NCI-H524 (cell line): ENCODE measurements at regions not wholly inside any gene's neighbourhood (a gene's known extent, or its start where the extent isn't known, plus 50 kb on each side); places are given as distances from the start of the nearest gene placed in this dataset.

Experiments
- DNase-seq, 2 experiments: peaks; one replicate each; lab custom pipeline; 2025; lab: John Stamatoyannopoulos, UW

GRCh38 chr22:48882636-48883200, 945.0 kb downstream of the BRD1 start:
- DNase-seq: no peak

DNA sequence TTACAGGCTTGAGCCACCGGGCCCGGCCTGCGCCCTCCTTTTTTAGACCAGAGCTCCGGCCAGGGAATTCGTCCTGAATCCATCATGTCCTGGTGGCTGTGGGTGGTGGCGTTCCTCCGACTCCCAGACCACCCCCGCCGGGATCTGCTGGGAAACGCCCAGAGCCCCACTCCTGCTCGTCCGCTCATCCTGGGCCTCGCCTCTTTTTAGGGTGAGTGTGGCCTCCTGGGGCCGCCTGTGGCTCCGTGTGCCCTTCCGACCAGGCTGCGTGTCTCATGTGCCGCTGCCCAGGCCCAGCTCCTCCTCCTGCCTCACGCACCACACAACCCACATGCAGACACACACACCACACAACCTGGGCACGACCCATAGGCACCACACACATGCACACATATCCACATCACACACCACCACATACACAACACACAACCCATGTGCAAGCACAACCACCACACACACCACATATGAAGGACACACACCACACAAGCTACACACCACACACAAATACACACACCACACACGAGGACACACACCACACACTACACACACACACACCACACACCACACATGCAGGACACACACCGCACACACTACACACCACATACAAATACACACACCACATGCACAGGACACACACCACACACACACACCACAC, 946.2 kb downstream of the BRD1 start:
- DNase-seq: no peak

GRCh38 chr22:48880749-48881148, 946.9 kb downstream of the BRD1 start:
- no peak for DNase-seq

GRCh38 chr22:48876951-48877350, 950.7 kb downstream of the BRD1 start:
- no peak for DNase-seq

DNA sequence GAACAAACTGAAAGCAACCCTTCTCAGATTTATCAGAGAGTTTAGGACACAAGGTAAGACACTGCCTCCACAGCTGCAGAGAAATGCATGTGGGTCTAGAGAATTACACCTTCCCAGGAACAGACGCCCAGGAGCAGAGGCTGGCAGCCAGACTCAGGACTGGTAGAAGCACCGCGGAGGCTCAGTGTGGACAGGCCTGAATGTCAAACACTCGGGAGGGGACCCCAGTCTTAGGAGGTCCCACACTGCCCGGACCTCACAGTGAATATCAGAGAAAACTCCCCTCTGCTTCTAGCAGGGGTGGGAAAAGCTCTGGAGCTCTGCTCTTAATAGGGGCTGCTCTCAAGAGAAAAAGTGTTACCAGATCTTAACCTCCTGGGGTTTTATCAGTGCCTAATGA, 952.7 kb downstream of the BRD1 start:
- no peak for DNase-seq

DNA sequence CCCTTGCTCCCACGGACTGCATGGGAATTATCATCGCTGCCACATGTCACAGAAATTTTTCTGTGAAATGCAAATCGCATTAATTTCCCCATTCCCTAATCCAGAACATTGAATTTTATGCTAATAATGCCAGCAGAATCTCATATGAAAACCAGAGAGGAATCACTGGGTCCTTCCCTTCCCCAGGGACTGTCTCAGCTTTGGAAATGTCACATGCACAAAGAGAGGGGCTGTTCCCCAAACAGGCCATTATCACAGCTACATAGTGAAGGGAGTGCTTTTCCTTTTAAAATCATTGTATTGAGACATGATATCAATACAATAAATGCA, 954.5 kb downstream of the BRD1 start:
- DNase-seq: no peak

- DNase-seq: no peak
Measured at GRCh38 chr22:48872271-48873190, 955.1 kb downstream of the BRD1 start.

DNA sequence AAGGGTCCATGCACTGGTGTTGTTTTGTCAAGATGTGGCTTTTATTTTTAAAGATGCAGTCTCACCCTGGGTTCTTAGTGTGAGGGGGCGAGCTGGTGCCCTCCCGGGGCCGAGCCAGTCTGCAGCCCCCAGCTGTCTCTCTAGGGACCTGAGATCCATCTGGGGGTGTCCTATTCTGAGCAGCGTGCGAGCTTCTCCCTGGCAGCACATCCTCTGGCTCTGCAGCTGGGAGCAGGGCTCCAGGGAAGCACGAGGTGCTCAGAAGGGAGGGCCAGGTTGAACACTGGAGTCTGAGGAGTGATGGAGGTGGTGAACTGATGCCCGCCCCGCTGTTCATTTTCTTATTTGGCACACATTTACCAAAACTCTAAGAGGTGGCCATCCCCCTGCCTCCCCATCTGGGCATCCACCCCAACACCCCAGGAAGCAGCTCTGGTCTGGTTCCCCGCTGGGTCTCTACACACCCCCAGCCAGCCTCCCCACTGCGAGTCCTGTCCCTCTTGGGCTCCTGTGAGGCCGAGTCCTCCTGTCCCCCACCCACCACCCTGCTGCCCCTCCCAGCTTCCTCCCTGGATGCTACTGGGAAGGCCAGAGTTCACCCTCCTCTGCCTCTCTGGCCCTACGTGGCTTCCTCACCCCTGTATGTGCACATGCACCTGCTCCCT, 956.4 kb downstream of the BRD1 start:
- DNase-seq: peak; percentile 13 to 57

- DNase-seq: no peak
Measured at GRCh38 chr22:48870436-48870835, 957.2 kb downstream of the BRD1 start.

DNA sequence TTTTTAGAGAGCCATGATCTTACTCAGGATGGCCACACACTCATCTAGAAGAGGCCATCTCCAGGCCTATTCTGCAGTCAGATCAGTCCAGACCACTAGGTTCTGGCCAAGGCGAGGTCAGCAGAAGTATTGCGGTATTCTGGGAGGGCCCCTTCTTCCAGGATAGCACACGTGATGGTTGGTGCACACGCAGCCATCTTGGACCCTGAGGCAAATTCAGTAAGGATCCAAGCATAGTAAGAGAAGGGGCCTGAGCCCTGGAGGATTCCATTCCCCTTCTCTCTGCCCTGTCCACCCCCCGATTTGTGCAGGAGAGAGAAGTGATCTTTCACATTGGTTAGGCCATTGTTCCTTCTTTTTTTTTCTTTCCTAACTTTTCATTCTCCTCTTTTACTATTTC, 957.9 kb downstream of the BRD1 start:
- no peak for DNase-seq

DNA sequence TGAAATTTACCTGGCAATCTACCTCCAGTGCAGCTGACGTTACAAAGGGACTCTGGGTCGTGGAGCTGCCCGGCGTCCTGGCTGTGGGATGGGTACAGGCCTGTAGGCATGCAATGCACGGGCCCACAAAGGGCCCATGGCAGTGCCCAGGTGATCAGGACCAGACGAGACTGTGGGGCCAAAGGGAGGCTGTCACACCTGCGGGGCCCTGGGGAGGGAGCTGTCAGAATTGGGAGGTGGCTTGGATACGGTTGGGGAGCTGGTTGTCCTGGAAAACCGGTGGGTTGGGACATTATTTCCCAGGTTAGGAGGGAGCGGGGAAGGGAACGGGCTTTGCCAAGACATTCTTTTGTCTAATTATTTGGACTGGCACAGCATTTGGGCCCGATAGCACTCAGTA, 958.5 kb downstream of the BRD1 start:
- no peak for DNase-seq

GRCh38 chr22:48868554-48868953, 959.1 kb downstream of the BRD1 start:
- DNase-seq: no peak

DNA sequence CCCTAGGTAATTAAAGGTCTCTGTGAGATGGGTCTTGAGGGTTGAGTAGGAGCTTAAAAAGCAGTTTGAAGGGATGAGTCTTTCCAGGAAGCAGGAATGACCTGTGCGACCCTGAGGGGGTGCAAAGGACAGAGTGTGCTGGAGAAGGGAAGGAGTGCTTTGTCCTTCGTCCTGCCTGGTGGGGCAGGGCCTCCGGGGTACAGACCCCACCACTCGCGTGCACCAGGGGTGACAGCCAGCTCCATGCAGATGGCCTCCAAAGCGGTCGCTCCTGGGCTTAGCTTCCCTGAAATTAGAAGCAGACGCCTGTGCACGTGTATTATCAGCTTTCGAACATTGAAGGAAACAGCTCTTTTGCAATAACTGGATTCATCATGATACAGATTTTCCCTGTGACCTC, 959.8 kb downstream of the BRD1 start:
- no peak for DNase-seq

GRCh38 chr22:48866906-48867681, 960.6 kb downstream of the BRD1 start:
- no peak for DNase-seq

GRCh38 chr22:48864748-48865147, 962.9 kb downstream of the BRD1 start:
- no peak for DNase-seq

- no peak for DNase-seq
Measured at GRCh38 chr22:48863965-48864528, 963.6 kb downstream of the BRD1 start.

DNA sequence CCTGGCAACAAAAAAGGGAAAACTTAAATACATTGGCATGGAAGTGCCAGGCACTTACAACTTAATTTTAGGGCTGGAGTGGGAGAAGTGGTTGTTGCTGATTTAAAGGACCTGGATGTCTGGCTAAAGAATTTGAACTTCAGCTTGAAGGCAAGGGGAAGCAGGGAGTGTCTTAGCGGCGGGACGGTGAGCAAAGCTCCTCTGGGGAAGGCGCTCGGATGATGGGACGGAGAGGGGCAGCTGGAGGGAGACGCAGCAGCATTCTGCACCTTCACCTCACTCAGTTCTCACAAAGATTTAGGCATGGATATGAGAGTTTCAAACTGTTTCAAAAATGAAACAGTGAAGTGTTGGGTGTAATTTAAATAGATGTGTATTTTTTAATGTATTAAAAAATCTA, 967.1 kb downstream of the BRD1 start:
- DNase-seq: no peak

- no peak for DNase-seq
Measured at GRCh38 chr22:48858856-48859255, 968.8 kb downstream of the BRD1 start.

DNA sequence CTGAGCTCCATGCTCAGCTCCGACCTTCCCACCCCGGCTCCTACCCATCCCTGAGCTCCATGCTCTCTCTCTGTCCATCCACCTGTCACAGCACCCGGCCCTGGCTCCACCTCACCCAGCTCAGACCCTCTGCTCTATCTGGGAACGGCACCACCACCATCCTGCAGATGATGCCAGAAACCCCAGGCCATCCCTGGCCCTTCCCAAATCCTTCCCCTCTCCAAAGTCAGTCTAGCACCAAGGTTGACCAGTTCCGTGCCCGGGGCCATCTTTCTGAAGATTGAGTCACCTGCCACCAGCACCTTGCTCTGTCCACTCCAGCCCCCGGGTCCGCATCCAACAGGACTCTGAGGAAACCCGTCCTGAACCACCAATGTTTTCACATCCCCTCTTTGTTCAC, 969.6 kb downstream of the BRD1 start:
- DNase-seq: no peak

DNA sequence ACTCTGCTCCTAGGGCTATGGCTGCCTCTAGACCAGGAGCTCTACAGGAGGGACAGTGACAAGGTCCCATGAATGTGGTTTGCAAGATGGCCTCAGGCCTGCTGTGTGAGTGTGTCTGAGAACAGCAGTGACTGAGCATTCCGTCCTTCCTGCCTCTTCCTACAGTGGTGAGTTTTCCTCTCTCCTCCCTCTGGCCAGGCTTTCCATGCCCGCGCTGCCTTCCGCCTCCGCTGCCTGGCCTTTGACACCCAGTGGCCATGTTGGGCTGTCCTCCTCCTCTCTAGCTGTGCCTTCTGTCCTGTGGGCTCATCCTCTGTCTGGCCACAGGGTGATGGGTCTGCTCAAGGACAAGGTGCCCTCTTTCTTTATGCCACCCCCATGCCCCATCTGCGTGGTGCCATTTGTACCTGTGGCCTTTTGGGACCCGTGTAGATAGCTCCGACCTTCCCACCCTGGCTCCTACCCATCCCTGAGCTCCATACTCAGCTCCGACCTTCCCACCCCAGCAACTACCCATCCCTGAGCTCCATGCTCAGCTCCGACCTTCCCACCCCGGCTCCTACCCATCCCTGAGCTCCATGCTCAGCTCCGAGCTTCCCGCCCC, 970.4 kb downstream of the BRD1 start:
- no peak for DNase-seq

DNA sequence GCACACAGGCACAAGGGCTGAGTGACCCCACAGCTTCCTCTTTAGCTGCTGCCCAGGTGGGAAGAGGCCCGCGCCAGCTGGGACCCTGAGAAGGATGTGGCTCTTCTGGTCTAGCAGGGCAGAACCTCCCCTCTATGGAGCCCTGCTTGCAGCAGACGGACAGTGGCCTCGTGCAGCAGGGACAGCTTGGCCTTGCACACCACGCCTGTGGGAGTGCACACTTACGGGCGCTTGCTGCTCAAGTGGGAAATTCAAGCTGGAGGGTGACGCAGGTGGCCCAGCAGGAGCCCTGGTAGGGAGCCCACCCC, 971.4 kb downstream of the BRD1 start:
- DNase-seq: peak; percentile 21 to 82
